Suppressor macrophage treated with lipopolysaccharide for 4 hours (primary cell): ENCODE measurements at regions not wholly inside any gene's neighbourhood (a gene's known extent, or its start where the extent isn't known, plus 50 kb on each side); places are given as distances from the start of the nearest gene placed in this dataset.
"Not testable (repeated sequence)": the region's sequence is repeated elsewhere in the genome, so short reads cannot be mapped to it uniquely, and the experiment has no call there.

Experiments used
- DNase-seq: peaks from one replicate; pipeline ENCODE4 v3.0.0-alpha.2; 2020

DNA sequence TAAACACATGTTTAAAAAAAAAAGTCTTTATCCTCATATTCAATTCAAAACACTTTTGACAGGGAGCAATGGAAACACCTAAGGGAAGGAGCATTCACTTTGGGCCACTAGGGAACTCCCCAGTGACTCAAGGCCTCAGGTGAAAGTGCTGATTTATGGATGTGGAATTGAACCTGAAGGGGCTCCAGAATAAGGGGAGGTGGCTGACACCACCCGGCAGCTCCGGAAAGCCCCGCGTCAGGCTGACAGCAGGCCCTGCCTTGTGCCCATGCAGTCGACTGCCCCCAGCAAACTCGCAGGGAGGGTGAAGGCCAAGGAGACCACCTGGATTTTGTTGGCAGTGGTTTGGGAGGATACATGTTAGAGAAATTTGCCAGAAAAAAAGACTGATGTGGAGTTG lies 275.3 kb upstream of the NCKAP5 start:
- DNase-seq, result no peak

DNA sequence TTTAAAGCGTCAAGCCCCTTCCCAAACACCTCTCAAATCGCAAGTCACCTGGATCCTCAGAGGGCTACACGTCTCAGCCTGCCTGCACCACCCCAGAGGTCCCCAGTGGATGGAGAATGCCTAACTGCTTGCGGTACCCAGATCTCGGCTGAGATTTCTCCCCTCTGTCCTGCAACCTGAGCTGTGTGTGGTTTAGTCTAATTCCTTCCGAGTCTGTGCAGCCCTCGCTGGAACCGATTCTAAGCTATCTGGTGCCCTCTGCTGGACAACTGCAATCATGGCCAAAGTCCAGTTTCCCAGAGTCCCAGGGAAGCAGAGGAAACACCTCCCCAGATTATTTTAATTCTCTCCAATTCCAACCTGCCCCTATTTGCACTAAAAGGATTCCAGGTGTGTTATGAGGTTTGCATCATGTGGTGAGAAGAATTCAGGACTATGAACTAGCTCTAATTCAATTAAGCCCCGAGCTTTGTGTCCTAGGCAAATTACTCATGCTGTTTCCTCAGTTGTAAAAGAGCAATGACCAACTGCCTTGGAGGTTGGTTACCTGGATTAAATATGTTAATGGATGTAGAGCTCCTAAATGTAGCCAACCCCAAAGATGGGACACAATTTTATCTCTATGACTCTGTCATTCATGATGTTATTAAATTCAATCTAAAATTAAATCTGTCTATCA lies 276.1 kb upstream of the NCKAP5 start:
- peak; percentile 64 for DNase-seq

- DNase-seq, result no peak
Measured at GRCh38 chr2:133846476-133846875, 278.2 kb upstream of the NCKAP5 start.

DNA sequence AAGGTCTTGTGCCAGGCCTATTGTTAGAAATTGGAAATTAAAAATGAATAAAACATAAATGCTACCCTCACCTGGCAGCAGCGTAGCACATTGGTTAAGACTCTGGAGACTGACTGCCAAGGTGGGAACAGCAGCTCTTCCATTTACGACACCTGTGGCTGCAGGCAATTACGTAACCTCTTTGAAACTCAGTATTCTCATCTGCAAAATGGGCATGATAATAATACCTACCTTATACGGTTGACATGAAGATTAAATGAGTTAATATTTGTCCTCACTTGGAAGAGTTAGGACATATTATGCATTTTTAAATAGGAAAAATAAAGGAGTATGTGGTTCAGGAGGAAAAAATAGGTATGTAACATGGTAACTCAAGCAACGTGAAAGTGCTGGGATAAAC lies 279.3 kb upstream of the NCKAP5 start:
- DNase-seq, result no peak

- DNase-seq, result no peak
Measured at GRCh38 chr2:133848111-133848649, 279.9 kb upstream of the NCKAP5 start.

- no peak for DNase-seq
Measured at GRCh38 chr2:133849341-133849740, 281.1 kb upstream of the NCKAP5 start.

- no peak for DNase-seq
Measured at GRCh38 chr2:133854603-133855200, 286.4 kb upstream of the NCKAP5 start.

GRCh38 chr2:133855526-133855925 lies 287.3 kb upstream of the NCKAP5 start:
- no peak for DNase-seq

- DNase-seq, result no peak
Measured at GRCh38 chr2:133856678-133857077, 288.4 kb upstream of the NCKAP5 start.

DNA sequence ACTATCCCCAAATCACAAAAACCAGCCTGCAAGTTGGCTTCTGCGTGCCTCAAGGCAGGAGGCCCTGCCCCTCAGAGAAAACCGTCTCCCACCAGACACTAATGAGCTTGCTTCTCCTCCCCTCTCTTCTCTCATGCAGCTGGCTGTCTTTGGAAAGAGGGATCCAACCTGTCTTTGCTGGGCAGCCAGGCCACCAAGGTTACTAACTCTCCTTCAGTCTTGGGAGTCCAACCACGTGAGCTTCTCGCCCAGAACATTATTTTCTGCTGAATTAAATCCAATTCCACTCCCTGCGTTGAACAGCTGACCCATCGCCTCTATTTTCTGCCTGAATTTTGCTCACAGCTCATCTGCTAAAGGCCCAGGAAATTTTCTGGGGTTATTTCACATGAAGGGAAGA lies 291.3 kb upstream of the NCKAP5 start:
- no peak for DNase-seq

- no peak for DNase-seq
Measured at GRCh38 chr2:133862400-133862977, 294.2 kb upstream of the NCKAP5 start.

DNA sequence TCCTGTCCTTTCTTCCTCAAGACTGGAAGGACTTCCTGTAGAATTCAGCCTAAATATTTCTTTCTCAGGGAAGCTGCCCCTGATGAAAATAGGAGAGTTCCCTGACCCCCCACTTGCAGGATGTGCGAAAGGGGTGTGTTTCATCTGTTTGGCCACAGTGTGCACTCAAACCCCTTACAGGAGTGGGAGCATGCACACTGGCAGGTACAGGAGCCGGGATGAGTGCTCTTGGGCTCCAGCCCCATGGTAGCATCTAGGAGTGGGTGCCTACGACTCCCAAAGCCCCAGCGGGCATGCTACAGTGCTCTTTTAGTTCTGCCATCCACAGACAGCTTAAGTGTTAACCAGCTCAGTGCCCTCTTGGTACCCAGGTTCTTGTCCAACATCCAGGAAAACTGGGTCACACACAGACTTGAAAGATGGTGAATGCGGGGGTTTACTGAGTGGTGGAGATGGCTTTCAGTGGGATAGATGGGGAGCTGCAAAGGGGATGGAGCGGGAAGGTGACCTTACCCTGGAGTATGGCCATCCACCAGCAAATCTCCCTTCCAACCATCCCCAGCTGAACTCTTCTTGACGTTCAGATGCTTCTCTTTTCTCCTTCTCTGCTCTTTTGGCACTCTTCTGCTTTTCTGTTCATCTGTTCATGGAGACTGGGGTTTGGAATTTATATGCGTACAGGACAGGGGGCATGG lies 295.0 kb upstream of the NCKAP5 start:
- no peak for DNase-seq

GRCh38 chr2:133865141-133865540 lies 296.9 kb upstream of the NCKAP5 start:
- DNase-seq, result no peak

DNA sequence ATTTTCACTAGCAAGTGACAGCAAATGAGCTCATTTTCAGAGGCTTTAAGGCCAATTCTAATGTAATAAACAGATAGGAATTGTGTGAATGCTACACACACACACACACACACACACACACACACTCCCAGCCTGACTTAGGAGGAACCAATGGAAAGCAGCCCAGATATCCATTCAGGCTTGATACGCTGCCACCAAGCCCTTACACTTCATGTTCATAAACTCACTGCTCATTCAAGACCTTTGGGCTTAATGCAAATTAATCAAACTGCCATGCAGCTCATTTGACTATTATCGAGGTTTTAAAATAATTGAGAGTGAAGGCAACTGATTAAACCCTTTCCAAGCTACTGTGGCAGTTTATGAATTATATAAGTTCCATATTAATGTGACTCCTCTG lies 298.9 kb upstream of the NCKAP5 start:
- no peak for DNase-seq

GRCh38 chr2:133871545-133872209 lies 303.4 kb upstream of the NCKAP5 start:
- DNase-seq, result no peak

DNA sequence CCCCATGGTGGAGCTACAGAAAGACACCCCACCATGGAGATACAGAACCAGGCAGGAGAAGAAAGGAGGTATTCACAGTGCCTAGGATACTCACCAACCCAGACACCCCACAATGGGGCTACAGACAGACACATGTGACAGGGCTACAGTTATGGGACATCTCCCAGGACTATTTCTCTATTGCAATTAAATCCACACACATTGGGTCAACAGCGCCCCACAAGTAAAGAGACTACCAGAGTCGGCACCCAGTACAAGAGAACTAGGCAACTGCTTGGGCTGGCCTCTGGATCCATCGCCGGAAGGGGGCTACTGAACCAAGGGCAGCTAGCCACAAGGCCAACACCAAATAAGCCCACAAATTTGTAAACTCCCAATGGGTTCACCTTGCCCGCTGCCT lies 310.1 kb upstream of the NCKAP5 start:
- DNase-seq, result no peak

- DNase-seq, result no peak
Measured at GRCh38 chr2:133879703-133880102, 311.4 kb upstream of the NCKAP5 start.

DNA sequence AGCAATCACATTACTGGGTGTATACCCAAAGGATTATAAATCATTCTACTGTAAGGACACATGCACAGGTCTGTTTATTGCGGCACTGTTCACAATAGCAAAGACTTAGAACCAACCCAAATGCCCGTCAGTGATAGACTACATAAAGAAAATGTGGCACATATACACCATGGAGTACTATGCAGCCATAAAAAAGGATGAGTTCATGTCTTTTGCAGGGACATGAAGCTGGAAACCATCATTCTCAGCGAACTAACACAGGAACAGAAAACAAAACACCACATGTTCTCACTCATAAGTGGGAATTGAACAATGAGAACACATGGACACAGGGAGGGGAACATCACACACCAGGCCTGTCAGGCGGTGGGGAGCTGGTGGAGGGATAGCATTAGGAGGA lies 313.9 kb upstream of the NCKAP5 start:
- not testable (repeated sequence) for DNase-seq

DNA sequence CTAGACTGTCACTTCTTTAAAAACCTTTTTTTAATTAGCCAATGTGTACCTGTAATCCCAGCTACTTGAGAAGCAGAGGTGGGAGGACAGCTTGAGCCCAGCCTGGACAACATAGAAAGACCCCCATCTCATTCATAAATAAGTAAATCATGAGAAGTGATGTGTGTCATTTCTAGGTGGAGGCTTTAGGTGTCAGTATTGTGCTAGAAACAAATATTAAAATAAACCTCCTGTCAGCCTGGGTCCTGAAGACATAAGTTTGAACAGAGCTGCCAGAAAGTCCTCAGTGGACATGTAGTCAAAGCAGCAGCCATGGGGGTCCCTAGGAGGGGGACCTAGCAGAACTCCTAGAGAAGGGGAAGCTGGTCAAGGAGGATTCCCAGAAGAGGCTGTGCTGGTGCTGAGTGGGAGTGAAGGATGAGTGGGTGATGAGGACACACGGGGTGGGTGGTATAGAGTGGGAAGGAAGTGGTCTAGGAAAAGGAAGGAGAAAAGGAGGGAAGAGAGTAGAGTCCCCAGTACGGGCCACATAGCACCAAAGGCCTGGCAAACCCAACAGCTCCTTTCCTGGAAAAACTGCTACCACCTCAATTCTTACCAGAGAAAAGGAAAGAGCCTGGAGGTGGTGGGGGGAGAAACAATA lies 316.6 kb upstream of the NCKAP5 start:
- DNase-seq, result no peak

DNA sequence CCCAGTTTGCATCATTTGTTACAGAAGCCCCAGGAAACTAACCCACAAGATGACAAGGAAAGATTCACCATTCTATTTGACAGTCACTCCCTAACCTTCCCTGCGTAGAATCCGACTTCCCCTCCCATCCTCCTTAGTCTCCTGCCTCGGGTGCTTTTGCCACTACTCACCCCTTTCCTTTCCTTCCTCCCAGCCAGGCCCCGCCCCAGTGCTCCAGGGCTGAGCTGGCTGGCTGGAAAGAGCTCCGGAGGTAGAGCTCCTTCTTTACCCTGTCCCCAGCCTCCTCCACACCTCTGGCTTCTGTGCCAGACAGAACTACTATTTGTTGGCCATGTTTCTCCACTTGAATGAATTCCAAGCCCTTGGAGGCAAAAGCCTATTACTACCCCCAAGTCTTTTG lies 317.6 kb upstream of the NCKAP5 start:
- no peak for DNase-seq

- peak; percentile 36 for DNase-seq
Measured at GRCh38 chr2:133886735-133887675, 318.7 kb upstream of the NCKAP5 start.

DNA sequence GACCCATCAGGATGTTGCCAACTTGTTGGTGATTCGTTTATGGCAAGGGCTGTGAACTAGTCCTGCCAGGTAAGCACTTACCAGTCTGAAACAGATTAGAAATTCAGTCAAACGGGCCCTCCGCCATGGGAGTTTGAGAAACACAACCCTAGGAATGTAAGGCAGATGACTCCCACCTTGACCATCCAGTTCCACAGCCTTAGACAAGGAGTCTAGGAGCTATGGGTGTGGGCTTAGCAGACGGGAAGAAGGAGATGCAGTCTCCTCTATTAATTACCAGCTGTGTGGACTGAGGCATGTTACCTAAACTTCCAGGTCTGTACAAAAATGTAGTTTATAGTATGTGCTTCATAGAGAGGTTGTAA lies 319.4 kb upstream of the NCKAP5 start:
- no peak for DNase-seq
